ENCODE measurements at regions not wholly inside any gene's neighbourhood (a gene's known extent, or its start where the extent isn't known, plus 50 kb on each side); places are given as distances from the start of the nearest gene placed in this dataset.

DNA sequence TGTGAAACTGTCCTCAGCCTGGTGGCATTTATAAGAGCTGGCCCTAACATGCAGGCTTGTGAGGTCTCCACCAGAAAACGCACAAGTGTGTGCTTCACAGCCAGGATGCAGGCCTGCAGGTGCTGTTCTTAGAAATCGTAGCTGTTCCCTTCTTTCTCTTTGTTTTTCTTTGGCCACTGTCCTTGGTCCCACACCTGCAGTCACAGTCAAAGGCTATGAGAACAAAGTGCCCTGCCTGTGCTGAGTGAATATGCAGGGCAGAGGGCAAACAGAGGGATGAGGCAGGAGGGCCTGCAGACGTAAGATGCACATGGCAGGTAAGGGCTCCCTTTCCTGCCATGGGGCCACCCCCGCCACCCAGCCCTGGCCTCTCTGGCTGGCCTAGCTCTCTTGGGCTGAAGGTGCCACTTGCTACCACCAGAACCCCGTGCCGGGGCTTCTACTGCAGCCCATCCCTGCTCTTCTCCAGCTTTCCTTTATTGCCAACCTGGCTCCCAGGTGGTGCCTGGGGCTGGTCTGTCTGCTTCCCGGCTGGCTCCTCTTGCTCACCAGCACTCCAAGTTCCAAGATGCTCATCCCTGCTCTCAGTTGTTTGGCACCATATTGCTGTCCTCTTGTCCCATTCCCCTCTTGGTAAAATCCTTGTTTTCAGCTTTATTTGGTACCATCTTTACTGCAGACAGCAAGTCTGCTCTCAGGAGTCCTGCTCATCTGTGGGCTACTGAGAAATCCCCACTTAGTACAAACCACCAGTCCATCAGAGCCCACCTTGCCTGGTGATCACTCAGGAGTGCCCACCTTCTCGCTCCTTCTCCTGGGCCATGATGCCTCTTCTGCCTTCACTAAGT is 308.1 kb upstream of the ZMIZ1 start:
- TF ChIP-seq, protein P1, sequence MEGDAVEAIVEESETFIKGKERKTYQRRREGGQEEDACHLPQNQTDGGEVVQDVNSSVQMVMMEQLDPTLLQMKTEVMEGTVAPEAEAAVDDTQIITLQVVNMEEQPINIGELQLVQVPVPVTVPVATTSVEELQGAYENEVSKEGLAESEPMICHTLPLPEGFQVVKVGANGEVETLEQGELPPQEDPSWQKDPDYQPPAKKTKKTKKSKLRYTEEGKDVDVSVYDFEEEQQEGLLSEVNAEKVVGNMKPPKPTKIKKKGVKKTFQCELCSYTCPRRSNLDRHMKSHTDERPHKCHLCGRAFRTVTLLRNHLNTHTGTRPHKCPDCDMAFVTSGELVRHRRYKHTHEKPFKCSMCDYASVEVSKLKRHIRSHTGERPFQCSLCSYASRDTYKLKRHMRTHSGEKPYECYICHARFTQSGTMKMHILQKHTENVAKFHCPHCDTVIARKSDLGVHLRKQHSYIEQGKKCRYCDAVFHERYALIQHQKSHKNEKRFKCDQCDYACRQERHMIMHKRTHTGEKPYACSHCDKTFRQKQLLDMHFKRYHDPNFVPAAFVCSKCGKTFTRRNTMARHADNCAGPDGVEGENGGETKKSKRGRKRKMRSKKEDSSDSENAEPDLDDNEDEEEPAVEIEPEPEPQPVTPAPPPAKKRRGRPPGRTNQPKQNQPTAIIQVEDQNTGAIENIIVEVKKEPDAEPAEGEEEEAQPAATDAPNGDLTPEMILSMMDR (IDR thresholded peaks at IDR 0.05): no peak
- no peak for TF ChIP-seq ZFX (IDR thresholded peaks at IDR 0.05; ENCODE audit: borderline replicate concordance)

All from 22Rv1 (cell line).